ENCODE measurements at regions not wholly inside any gene's neighbourhood (a gene's known extent, or its start where the extent isn't known, plus 50 kb on each side); places are given as distances from the start of the nearest gene placed in this dataset.
A peak's percentile ranks its signal among the peaks of the same experiment; 100 is the strongest.
"Not testable (repeated sequence)": the region's sequence is repeated elsewhere in the genome, so short reads cannot be mapped to it uniquely, and the experiment has no call there.

- no peak for DNase-seq (ENCODE audit: low spot score)
Observed at GRCh38 chr7:28328822-28329660, 83.3 kb upstream of the CREB5 start.

- DNase-seq (ENCODE audit: low spot score) = no peak
Observed at GRCh38 chr7:28329661-28330363, 82.5 kb upstream of the CREB5 start.

GRCh38 chr7:28330384-28331070 lies 81.8 kb upstream of the CREB5 start:
- no peak for DNase-seq (ENCODE audit: low spot score)

GRCh38 chr7:28332046-28332445 lies 80.3 kb upstream of the CREB5 start:
- no peak for DNase-seq (ENCODE audit: low spot score)

- not testable (repeated sequence) for DNase-seq (ENCODE audit: low spot score)
Observed at GRCh38 chr7:28333548-28333947, 78.8 kb upstream of the CREB5 start.

GRCh38 chr7:28336806-28337205 lies 75.5 kb upstream of the CREB5 start:
- DNase-seq (ENCODE audit: low spot score) = no peak

GRCh38 chr7:28338041-28338440 lies 74.3 kb upstream of the CREB5 start:
- DNase-seq (ENCODE audit: low spot score) = no peak

- no peak for DNase-seq (ENCODE audit: low spot score)
Observed at GRCh38 chr7:28343462-28343861, 68.9 kb upstream of the CREB5 start.

- DNase-seq (ENCODE audit: low spot score) = no peak
Observed at GRCh38 chr7:28346256-28346655, 66.1 kb upstream of the CREB5 start.

- DNase-seq (ENCODE audit: low spot score) = peak; percentile 43
Observed at GRCh38 chr7:28346676-28347363, 65.5 kb upstream of the CREB5 start.

GRCh38 chr7:28347475-28348318 lies 64.6 kb upstream of the CREB5 start:
- peak; percentile 64 for DNase-seq (ENCODE audit: low spot score)

- no peak for DNase-seq (ENCODE audit: low spot score)
Observed at GRCh38 chr7:28348636-28349035, 63.7 kb upstream of the CREB5 start.

GRCh38 chr7:28349637-28350036 lies 62.7 kb upstream of the CREB5 start:
- DNase-seq (ENCODE audit: low spot score) = no peak

- DNase-seq (ENCODE audit: low spot score) = no peak
Observed at GRCh38 chr7:28350662-28351061, 61.7 kb upstream of the CREB5 start.

GRCh38 chr7:28351450-28351849 lies 60.9 kb upstream of the CREB5 start:
- no peak for DNase-seq (ENCODE audit: low spot score)

GRCh38 chr7:28354601-28355402 lies 57.5 kb upstream of the CREB5 start:
- no peak for DNase-seq (ENCODE audit: low spot score)

- no peak for DNase-seq (ENCODE audit: low spot score)
Observed at GRCh38 chr7:28355635-28356319, 56.5 kb upstream of the CREB5 start.

GRCh38 chr7:28356619-28357018 lies 55.7 kb upstream of the CREB5 start:
- no peak for DNase-seq (ENCODE audit: low spot score)

- no peak for DNase-seq (ENCODE audit: low spot score)
Observed at GRCh38 chr7:28358423-28358868, 53.9 kb upstream of the CREB5 start.

Data from umbilical cord (tissue), 1 donor.